Erythroblast (primary cell): ENCODE measurements at regions not wholly inside any gene's neighbourhood (a gene's known extent, or its start where the extent isn't known, plus 50 kb on each side); places are given as distances from the start of the nearest gene placed in this dataset.

Experiments
- GATA1 ChIP-seq: IDR thresholded peaks from 2 replicates; pipeline ENCODE4 v1.6.1; 2011; ENCODE audit warnings: low read depth, mild to moderate bottlenecking, control low read depth, low read length, moderate library complexity
- POLR2A ChIP-seq: IDR thresholded peaks from 2 replicates; pipeline ENCODE4 v1.6.1; 2011; ENCODE audit warnings: mild to moderate bottlenecking, low read length

- TF ChIP-seq POLR2A (no peak), GATA1 (no peak)
These were observed 73.2 kb upstream of the CAPRIN1 start for GRCh38 chr11:33978376-33978775.
